ENCODE measurements at regions not wholly inside any gene's neighbourhood (a gene's known extent, or its start where the extent isn't known, plus 50 kb on each side); places are given as distances from the start of the nearest gene placed in this dataset.

- Histone ChIP-seq H3K27ac (ENCODE audit: low read length) (no peak overlapping the region), H3K9me2 (replicated peaks; ENCODE audit: low read length) (no peaks in the 10 kb centered on the region), H2AFZ (ENCODE audit: low read length) (no peak overlapping the region), H4K20me1 (ENCODE audit: low read length) (no peaks in the 10 kb centered on the region), H3K79me2 (ENCODE audit: low read length) (no peaks in the 10 kb centered on the region), H3K27me3 (ENCODE audit: low read length) (no peaks in the 10 kb centered on the region), H3K9ac (ENCODE audit: low read length) (no peak overlapping the region), H3F3A (ENCODE audit: low read length, unreplicated experiment) (no peaks in the 10 kb centered on the region), H3K36me3 (ENCODE audit: low read depth, low read length) (no peaks in the 10 kb centered on the region), H3K4me1 (ENCODE audit: insufficient read depth, low read length) (no peaks in the 10 kb centered on the region), H3K4me3 (ENCODE audit: low read length) (no peak overlapping the region), H3K4me2 (ENCODE audit: low read length) (no peak overlapping the region), H3K9me3 (ENCODE audit: low read length) (no peaks in the 10 kb centered on the region)
- ATAC-seq, result no peak
- no TSS peak for BruUV-seq (replicated peaks)
- intact Hi-C loops (cut with micrococcal nuclease), result no loop called here
- POLR2A ChIA-PET (ENCODE audit: unreplicated experiment), result no interaction called here
- DNase-seq, result no peak
- CTCF ChIA-PET, result no interaction called here
- TF ChIP-seq CTCF (conservative IDR thresholded peaks at IDR 0.05; ENCODE audit: low read depth, low read length) (no peak), EZH2 (IDR thresholded peaks at IDR 0.05; ENCODE audit: low read length, unreplicated experiment) (no peak), EZH2phosphoT487 (IDR thresholded peaks at IDR 0.05; ENCODE audit: borderline replicate concordance, low read length) (no peak)
Observed at GRCh38 chr3:22996920-22997571, 206.1 kb upstream of the UBE2E2 start.

- Histone ChIP-seq H3K36me3 (ENCODE audit: low read depth, low read length) (no peaks in the 10 kb centered on the region), H3K9me2 (replicated peaks; ENCODE audit: low read length) (no peaks in the 10 kb centered on the region), H3F3A (ENCODE audit: low read length, unreplicated experiment) (no peaks in the 10 kb centered on the region), H3K4me2 (ENCODE audit: low read length) (no peak overlapping the region), H3K9ac (ENCODE audit: low read length) (no peak overlapping the region), H3K9me3 (ENCODE audit: low read length) (no peaks in the 10 kb centered on the region), H3K79me2 (ENCODE audit: low read length) (no peaks in the 10 kb centered on the region), H3K4me1 (ENCODE audit: insufficient read depth, low read length) (peaks cover 25% of the 10 kb centered on the region), H2AFZ (ENCODE audit: low read length) (no peak overlapping the region), H3K27me3 (ENCODE audit: low read length) (no peaks in the 10 kb centered on the region), H4K20me1 (ENCODE audit: low read length) (no peaks in the 10 kb centered on the region), H3K27ac (ENCODE audit: low read length) (no peak overlapping the region), H3K4me3 (ENCODE audit: low read length) (no peak overlapping the region)
- ATAC-seq, result no peak
- no peak for DNase-seq
- no TSS peak for BruUV-seq (replicated peaks)
- ChIA-PET CTCF (no interaction called here), POLR2A (ENCODE audit: unreplicated experiment) (no interaction called here)
- TF ChIP-seq CTCF (conservative IDR thresholded peaks at IDR 0.05; ENCODE audit: low read depth, low read length) (no peak), EZH2 (IDR thresholded peaks at IDR 0.05; ENCODE audit: low read length, unreplicated experiment) (no peak), EZH2phosphoT487 (IDR thresholded peaks at IDR 0.05; ENCODE audit: borderline replicate concordance, low read length) (no peak)
- intact Hi-C loops (cut with micrococcal nuclease), result loop anchor here (10.0 kb wide), 1 partner anchor 114 kb away; no protein-coding TSS in a partner anchor
Observed at GRCh38 chr3:23000371-23000770, 202.8 kb upstream of the UBE2E2 start.

- H3K79me2 ChIP-seq (ENCODE audit: low read length), result no peaks in the 10 kb centered on the region
- H3K9me3 ChIP-seq (ENCODE audit: low read length), result no peaks in the 10 kb centered on the region
- H3K36me3 ChIP-seq (ENCODE audit: low read depth, low read length), result no peaks in the 10 kb centered on the region
- H3K4me2 ChIP-seq (ENCODE audit: low read length), result no peak overlapping the region
- intact Hi-C loops (cut with micrococcal nuclease), result loop anchor here (10.0 kb wide), 1 partner anchor 113 kb away; no protein-coding TSS in a partner anchor
- DNase-seq (no peak), ATAC-seq (no peak)
- CTCF ChIA-PET, result no interaction called here
- POLR2A ChIA-PET (ENCODE audit: unreplicated experiment), result no interaction called here
- no peak overlapping the region for H2AFZ ChIP-seq (ENCODE audit: low read length)
- no peak overlapping the region for H3K4me3 ChIP-seq (ENCODE audit: low read length)
- no peaks in the 10 kb centered on the region for H3K27me3 ChIP-seq (ENCODE audit: low read length)
- H3K4me1 ChIP-seq (ENCODE audit: insufficient read depth, low read length), result peaks cover 37% of the 10 kb centered on the region
- no peaks in the 10 kb centered on the region for H4K20me1 ChIP-seq (ENCODE audit: low read length)
- no TSS peak for BruUV-seq (replicated peaks)
- no peak for TF ChIP-seq CTCF (conservative IDR thresholded peaks at IDR 0.05; ENCODE audit: low read depth, low read length)
- no peak for TF ChIP-seq EZH2 (IDR thresholded peaks at IDR 0.05; ENCODE audit: low read length, unreplicated experiment)
- no peak for TF ChIP-seq EZH2phosphoT487 (IDR thresholded peaks at IDR 0.05; ENCODE audit: borderline replicate concordance, low read length)
- no peak overlapping the region for H3K9ac ChIP-seq (ENCODE audit: low read length)
- H3K27ac ChIP-seq (ENCODE audit: low read length), result no peak overlapping the region
- H3K9me2 ChIP-seq (replicated peaks; ENCODE audit: low read length), result no peaks in the 10 kb centered on the region
- H3F3A ChIP-seq (ENCODE audit: low read length, unreplicated experiment), result no peaks in the 10 kb centered on the region
Observed at GRCh38 chr3:23002151-23002550, 201.0 kb upstream of the UBE2E2 start.
